ENCODE measurements at regions not wholly inside any gene's neighbourhood (a gene's known extent, or its start where the extent isn't known, plus 50 kb on each side); places are given as distances from the start of the nearest gene placed in this dataset.
A peak's percentile ranks its signal among the peaks of the same experiment; 100 is the strongest.

DNA sequence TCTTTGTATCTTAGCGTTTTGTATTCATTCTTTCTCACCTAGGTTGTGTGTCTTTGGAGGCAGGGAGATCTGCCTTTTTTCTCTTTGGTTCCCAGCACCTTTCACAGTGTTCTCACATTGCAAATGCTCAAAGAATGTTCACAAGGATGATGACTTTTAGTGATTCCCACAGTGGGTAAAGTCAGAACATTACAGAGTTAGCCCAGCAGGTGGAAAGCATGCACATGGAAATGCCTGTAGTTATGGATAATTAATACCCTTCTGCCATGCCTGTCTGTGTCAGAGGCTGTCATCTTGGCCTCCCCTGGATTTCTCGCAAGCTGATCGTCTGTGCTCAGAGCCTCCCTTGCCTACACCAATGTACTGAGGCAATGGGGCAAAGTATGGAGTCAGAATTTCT lies 458.9 kb downstream of the LMO4 start:
- H3K79me2 ChIP-seq (ENCODE audit: control insufficient read depth, insufficient read depth, low read length): no peaks in the 10 kb centered on the region
- H3K9me3 ChIP-seq (ENCODE audit: control insufficient read depth, insufficient read depth, low read depth, low read length): no peaks in the 10 kb centered on the region
- H3K27me3 ChIP-seq (ENCODE audit: control insufficient read depth, insufficient read depth, low read length): no peaks in the 10 kb centered on the region
- no peaks in the 10 kb centered on the region for H4K20me1 ChIP-seq (ENCODE audit: control insufficient read depth, extremely low read depth, insufficient read depth, low read length)
- H3K27ac ChIP-seq (ENCODE audit: insufficient read depth, low read length): no peak overlapping the region
- DNase-seq (ENCODE audit: low read depth in 2 of 2): peak in 1 of 2 donors; percentile 67
- H3K4me2 ChIP-seq (ENCODE audit: extremely low read depth, insufficient read depth, low read length): no peak overlapping the region
- TF ChIP-seq EZH2 (IDR thresholded peaks at IDR 0.05; ENCODE audit: low read length, missing control alignments): no peak
- TF ChIP-seq, protein P1, sequence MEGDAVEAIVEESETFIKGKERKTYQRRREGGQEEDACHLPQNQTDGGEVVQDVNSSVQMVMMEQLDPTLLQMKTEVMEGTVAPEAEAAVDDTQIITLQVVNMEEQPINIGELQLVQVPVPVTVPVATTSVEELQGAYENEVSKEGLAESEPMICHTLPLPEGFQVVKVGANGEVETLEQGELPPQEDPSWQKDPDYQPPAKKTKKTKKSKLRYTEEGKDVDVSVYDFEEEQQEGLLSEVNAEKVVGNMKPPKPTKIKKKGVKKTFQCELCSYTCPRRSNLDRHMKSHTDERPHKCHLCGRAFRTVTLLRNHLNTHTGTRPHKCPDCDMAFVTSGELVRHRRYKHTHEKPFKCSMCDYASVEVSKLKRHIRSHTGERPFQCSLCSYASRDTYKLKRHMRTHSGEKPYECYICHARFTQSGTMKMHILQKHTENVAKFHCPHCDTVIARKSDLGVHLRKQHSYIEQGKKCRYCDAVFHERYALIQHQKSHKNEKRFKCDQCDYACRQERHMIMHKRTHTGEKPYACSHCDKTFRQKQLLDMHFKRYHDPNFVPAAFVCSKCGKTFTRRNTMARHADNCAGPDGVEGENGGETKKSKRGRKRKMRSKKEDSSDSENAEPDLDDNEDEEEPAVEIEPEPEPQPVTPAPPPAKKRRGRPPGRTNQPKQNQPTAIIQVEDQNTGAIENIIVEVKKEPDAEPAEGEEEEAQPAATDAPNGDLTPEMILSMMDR (conservative IDR thresholded peaks at IDR 0.05 in 1 of 2, IDR thresholded peaks at IDR 0.05 in 1 of 2; ENCODE audit: low read depth in 1 of 2, low read length in 2 of 2): peak in 1 of 2 donors; percentile 3
- H2AFZ ChIP-seq (ENCODE audit: low read length): no peak overlapping the region
- no peaks in the 10 kb centered on the region for H3K36me3 ChIP-seq (ENCODE audit: control insufficient read depth, insufficient read depth, low read length)
- H3K4me3 ChIP-seq (replicated peaks in 1 of 4; ENCODE audit: control extremely low read depth in 1 of 4, insufficient read depth in 1 of 4, low read depth in 3 of 4, low read length in 4 of 4): no peak overlapping the region
- H3K4me1 ChIP-seq (ENCODE audit: control insufficient read depth, extremely low read depth, insufficient read depth, low read length): no peaks in the 10 kb centered on the region
- H3K9ac ChIP-seq (ENCODE audit: insufficient read depth, low read length): no peak overlapping the region

GRCh38 chr1:87790756-87791155 lies 462.1 kb downstream of the LMO4 start:
- Histone ChIP-seq H3K9me3 (ENCODE audit: control insufficient read depth, insufficient read depth, low read depth, low read length) (no peaks in the 10 kb centered on the region), H3K27me3 (ENCODE audit: control insufficient read depth, insufficient read depth, low read length) (no peaks in the 10 kb centered on the region), H3K4me1 (ENCODE audit: control insufficient read depth, extremely low read depth, insufficient read depth, low read length) (peaks cover 2% of the 10 kb centered on the region), H3K79me2 (ENCODE audit: control insufficient read depth, insufficient read depth, low read length) (no peaks in the 10 kb centered on the region), H3K4me3 (replicated peaks in 1 of 4; ENCODE audit: control extremely low read depth in 1 of 4, insufficient read depth in 1 of 4, low read depth in 3 of 4, low read length in 4 of 4) (no peak overlapping the region), H4K20me1 (ENCODE audit: control insufficient read depth, extremely low read depth, insufficient read depth, low read length) (no peaks in the 10 kb centered on the region), H2AFZ (ENCODE audit: low read length) (no peak overlapping the region), H3K36me3 (ENCODE audit: control insufficient read depth, insufficient read depth, low read length) (no peaks in the 10 kb centered on the region), H3K4me2 (ENCODE audit: extremely low read depth, insufficient read depth, low read length) (no peak overlapping the region), H3K9ac (ENCODE audit: insufficient read depth, low read length) (no peak overlapping the region), H3K27ac (ENCODE audit: insufficient read depth, low read length) (no peak overlapping the region)
- DNase-seq (ENCODE audit: low read depth in 2 of 2): no peak
- no peak for TF ChIP-seq EZH2 (IDR thresholded peaks at IDR 0.05; ENCODE audit: low read length, missing control alignments)

DNA sequence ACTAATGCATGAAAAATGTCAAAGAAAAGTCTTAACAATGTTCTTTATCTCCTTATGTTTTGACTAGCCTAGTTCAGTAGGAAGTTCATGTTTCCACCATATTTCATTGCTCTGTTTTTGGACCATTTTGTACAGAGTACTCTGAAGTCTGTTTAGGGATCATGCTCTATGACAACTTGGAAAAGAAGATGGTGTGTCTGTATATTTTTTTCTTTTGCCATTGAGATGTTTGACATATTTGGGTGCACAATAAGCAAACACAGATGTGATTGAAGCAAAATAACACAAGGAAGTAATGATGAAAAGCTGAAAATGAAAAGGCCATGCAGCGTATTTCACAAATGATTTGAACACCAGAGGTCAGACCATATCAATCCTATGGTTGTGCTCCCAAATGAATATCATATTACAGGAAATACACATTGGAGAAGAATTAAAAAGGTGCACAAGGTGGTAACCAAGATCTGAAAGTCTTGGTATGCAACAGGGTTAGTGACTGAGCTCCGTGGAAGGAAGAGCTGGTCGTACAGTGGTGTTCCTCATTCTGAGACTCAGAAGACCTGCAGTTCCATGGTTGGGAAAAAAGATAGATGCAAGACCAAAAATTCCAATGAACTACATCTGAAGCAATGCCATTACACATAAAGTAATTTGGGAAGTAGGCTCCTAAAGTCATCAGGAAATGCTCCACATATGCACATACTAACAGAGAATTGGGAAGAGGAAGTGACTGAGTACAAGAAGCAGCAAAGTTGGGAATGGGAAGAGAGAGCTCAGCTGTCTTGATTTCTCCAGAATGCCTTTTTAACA lies 463.5 kb downstream of the LMO4 start:
- no peak overlapping the region for H2AFZ ChIP-seq (ENCODE audit: low read length)
- no peaks in the 10 kb centered on the region for H3K36me3 ChIP-seq (ENCODE audit: control insufficient read depth, insufficient read depth, low read length)
- no peak for DNase-seq (ENCODE audit: low read depth in 2 of 2)
- H3K9me3 ChIP-seq (ENCODE audit: control insufficient read depth, insufficient read depth, low read depth, low read length): no peaks in the 10 kb centered on the region
- no peaks in the 10 kb centered on the region for H3K79me2 ChIP-seq (ENCODE audit: control insufficient read depth, insufficient read depth, low read length)
- H4K20me1 ChIP-seq (ENCODE audit: control insufficient read depth, extremely low read depth, insufficient read depth, low read length): no peaks in the 10 kb centered on the region
- no peak overlapping the region for H3K9ac ChIP-seq (ENCODE audit: insufficient read depth, low read length)
- H3K4me1 ChIP-seq (ENCODE audit: control insufficient read depth, extremely low read depth, insufficient read depth, low read length): peaks cover 3% of the 10 kb centered on the region
- TF ChIP-seq, protein P1 (conservative IDR thresholded peaks at IDR 0.05 in 1 of 2, IDR thresholded peaks at IDR 0.05 in 1 of 2; ENCODE audit: low read depth in 1 of 2, low read length in 2 of 2): no peak
- TF ChIP-seq EZH2 (IDR thresholded peaks at IDR 0.05; ENCODE audit: low read length, missing control alignments): no peak
- H3K27me3 ChIP-seq (ENCODE audit: control insufficient read depth, insufficient read depth, low read length): no peaks in the 10 kb centered on the region
- H3K4me3 ChIP-seq (replicated peaks in 1 of 4; ENCODE audit: control extremely low read depth in 1 of 4, insufficient read depth in 1 of 4, low read depth in 3 of 4, low read length in 4 of 4): no peak overlapping the region
- no peak overlapping the region for H3K4me2 ChIP-seq (ENCODE audit: extremely low read depth, insufficient read depth, low read length)
- no peak overlapping the region for H3K27ac ChIP-seq (ENCODE audit: insufficient read depth, low read length)

Data from fibroblast of lung (primary cell).